NCI-H2227 (cell line): ENCODE measurements at regions not wholly inside any gene's neighbourhood (a gene's known extent, or its start where the extent isn't known, plus 50 kb on each side); places are given as distances from the start of the nearest gene placed in this dataset.
"Not testable (repeated sequence)": the region's sequence is repeated elsewhere in the genome, so short reads cannot be mapped to it uniquely, and the experiment has no call there.

Experiments used
- DNase-seq: peaks from one replicate; lab custom pipeline; 2025; ENCODE audit not compliant: unreplicated experiment; lab: John Stamatoyannopoulos, UW

GRCh38 chr1:143702739-143703138, 269.0 kb downstream of the FAM72C start:
- not testable (repeated sequence) for DNase-seq

- no peak for DNase-seq
Measured at GRCh38 chr1:143699731-143700130, 272.1 kb downstream of the FAM72C start.

GRCh38 chr1:143699115-143699514, 272.7 kb downstream of the FAM72C start:
- no peak for DNase-seq

- DNase-seq = peak; percentile 45
Measured at GRCh38 chr1:143698016-143698415, 273.8 kb downstream of the FAM72C start.

- DNase-seq = no peak
Measured at GRCh38 chr1:143694085-143694484, 277.7 kb downstream of the FAM72C start.

- DNase-seq = no peak
Measured at GRCh38 chr1:143691971-143692529, 279.7 kb downstream of the FAM72C start.

GRCh38 chr1:143691400-143691891, 280.3 kb downstream of the FAM72C start:
- no peak for DNase-seq

- DNase-seq = no peak
Measured at GRCh38 chr1:143689781-143690180, 282.0 kb downstream of the FAM72C start.

GRCh38 chr1:143680304-143680703, 291.5 kb downstream of the FAM72C start:
- no peak for DNase-seq

- DNase-seq = no peak
Measured at GRCh38 chr1:143672983-143673382, 298.8 kb downstream of the FAM72C start.

GRCh38 chr1:143667730-143668129, 304.1 kb downstream of the FAM72C start:
- DNase-seq = no peak

GRCh38 chr1:143666851-143667250, 304.9 kb downstream of the FAM72C start:
- DNase-seq = no peak

- DNase-seq = no peak
Measured at GRCh38 chr1:143665606-143666005, 306.2 kb downstream of the FAM72C start.

GRCh38 chr1:143663056-143663455, 308.7 kb downstream of the FAM72C start:
- DNase-seq = not testable (repeated sequence)

- DNase-seq = peak; percentile 16
Measured at GRCh38 chr1:143661418-143662101, 310.2 kb downstream of the FAM72C start.

- no peak for DNase-seq
Measured at GRCh38 chr1:143660354-143660941, 311.3 kb downstream of the FAM72C start.

- no peak for DNase-seq
Measured at GRCh38 chr1:143653429-143653802, 318.4 kb downstream of the FAM72C start.

GRCh38 chr1:143652744-143653428, 318.9 kb downstream of the FAM72C start:
- DNase-seq = no peak

GRCh38 chr1:143652187-143652586, 319.6 kb downstream of the FAM72C start:
- no peak for DNase-seq

GRCh38 chr1:143651350-143651992, 320.3 kb downstream of the FAM72C start:
- DNase-seq = no peak

GRCh38 chr1:143644035-143644434, 327.8 kb downstream of the FAM72C start:
- not testable (repeated sequence) for DNase-seq
